ENCODE measurements at regions not wholly inside any gene's neighbourhood (a gene's known extent, or its start where the extent isn't known, plus 50 kb on each side); places are given as distances from the start of the nearest gene placed in this dataset.

GRCh38 chr3:107110596-107111305 is 266.5 kb upstream of the CCDC54 start:
- intact Hi-C loops (cut with DNase I; ENCODE audit: low total_unique reads): no loop called here
- no peaks in the 10 kb centered on the region for H3K4me1 ChIP-seq
- 73 to 81% methylated on average over 3 of the region's 3 CpGs for WGBS, 2 donors (ENCODE audit: low coverage in 1 of 2)
- TF ChIP-seq EP300 (IDR thresholded peaks at IDR 0.05; ENCODE audit: low read depth) (no peak), POLR2A (IDR thresholded peaks at IDR 0.05) (no peak), POLR2AphosphoS5 (IDR thresholded peaks at IDR 0.05) (no peak), CTCF (IDR thresholded peaks at IDR 0.05) (no peak)
- no peak for DNase-seq
- no peaks in the 10 kb centered on the region for H3K9me3 ChIP-seq
- H3K4me3 ChIP-seq: no peak overlapping the region
- H3K36me3 ChIP-seq: no peaks in the 10 kb centered on the region
- H3K27me3 ChIP-seq: no peaks in the 10 kb centered on the region
- H3K27ac ChIP-seq: no peak overlapping the region
- in situ Hi-C loops (cut with MboI; ENCODE audit: low pct_ligation_motif_present in 1 of 4, low pct_unique_long_range_greater_than_20kb in 1 of 4, low sequenced_read_pairs in 3 of 4): no loop called here

DNA sequence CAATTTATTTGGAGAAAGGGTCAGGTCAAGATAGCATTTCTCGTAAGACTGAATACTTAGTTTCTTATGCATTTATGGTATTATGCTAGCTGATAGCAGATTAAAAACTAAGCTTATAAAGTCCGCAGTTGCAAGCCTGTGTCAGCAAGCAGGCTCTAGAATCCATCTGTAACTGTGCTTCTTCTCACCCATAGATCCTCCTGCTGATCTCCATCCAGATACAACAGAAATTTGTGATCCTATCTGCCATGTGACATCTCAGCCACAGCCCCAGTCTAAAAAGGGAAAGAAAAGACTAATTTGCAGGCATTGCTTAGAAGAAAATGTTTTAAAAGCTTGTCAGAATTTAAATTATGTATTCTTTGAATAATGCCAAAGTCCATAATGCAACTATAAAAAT is 265.4 kb upstream of the CCDC54 start:
- H3K9me3 ChIP-seq: no peaks in the 10 kb centered on the region
- H3K36me3 ChIP-seq: no peaks in the 10 kb centered on the region
- H3K4me3 ChIP-seq: no peak overlapping the region
- in situ Hi-C loops (cut with MboI; ENCODE audit: low pct_ligation_motif_present in 1 of 4, low pct_unique_long_range_greater_than_20kb in 1 of 4, low sequenced_read_pairs in 3 of 4) (no loop called here), intact Hi-C loops (cut with DNase I; ENCODE audit: low total_unique reads) (no loop called here)
- no peak overlapping the region for H3K27ac ChIP-seq
- 75 to 77% methylated on average over 2 of the region's 2 CpGs for WGBS, 2 donors (ENCODE audit: low coverage in 1 of 2)
- no peaks in the 10 kb centered on the region for H3K27me3 ChIP-seq
- TF ChIP-seq EP300 (IDR thresholded peaks at IDR 0.05; ENCODE audit: low read depth) (no peak), POLR2A (IDR thresholded peaks at IDR 0.05) (no peak), POLR2AphosphoS5 (IDR thresholded peaks at IDR 0.05) (no peak), CTCF (IDR thresholded peaks at IDR 0.05) (no peak)
- no peaks in the 10 kb centered on the region for H3K4me1 ChIP-seq
- no peak for DNase-seq

- Histone ChIP-seq H3K27me3 (no peaks in the 10 kb centered on the region), H3K36me3 (no peaks in the 10 kb centered on the region), H3K4me3 (no peak overlapping the region), H3K27ac (no peak overlapping the region), H3K9me3 (no peaks in the 10 kb centered on the region), H3K4me1 (no peaks in the 10 kb centered on the region)
- intact Hi-C loops (cut with DNase I; ENCODE audit: low total_unique reads): no loop called here
- TF ChIP-seq CTCF (IDR thresholded peaks at IDR 0.05) (no peak), POLR2AphosphoS5 (IDR thresholded peaks at IDR 0.05) (no peak), POLR2A (IDR thresholded peaks at IDR 0.05) (no peak), EP300 (IDR thresholded peaks at IDR 0.05; ENCODE audit: low read depth) (no peak)
- in situ Hi-C loops (cut with MboI; ENCODE audit: low pct_ligation_motif_present in 1 of 4, low pct_unique_long_range_greater_than_20kb in 1 of 4, low sequenced_read_pairs in 3 of 4): no loop called here
- DNase-seq: no peak
- 89 to 95% methylated on average over 1 of the region's 1 CpG for WGBS, 2 donors (ENCODE audit: low coverage in 1 of 2)
Measured at GRCh38 chr3:107112356-107112755, 264.9 kb upstream of the CCDC54 start.

GRCh38 chr3:107116251-107116650 is 261.0 kb upstream of the CCDC54 start:
- intact Hi-C loops (cut with DNase I; ENCODE audit: low total_unique reads) (no loop called here), in situ Hi-C loops (cut with MboI; ENCODE audit: low pct_ligation_motif_present in 1 of 4, low pct_unique_long_range_greater_than_20kb in 1 of 4, low sequenced_read_pairs in 3 of 4) (no loop called here)
- Histone ChIP-seq H3K4me1 (no peaks in the 10 kb centered on the region), H3K9me3 (no peaks in the 10 kb centered on the region), H3K27ac (no peak overlapping the region), H3K36me3 (no peaks in the 10 kb centered on the region), H3K4me3 (no peak overlapping the region), H3K27me3 (no peaks in the 10 kb centered on the region)
- DNase-seq: no peak
- TF ChIP-seq CTCF (IDR thresholded peaks at IDR 0.05) (no peak), EP300 (IDR thresholded peaks at IDR 0.05; ENCODE audit: low read depth) (no peak), POLR2AphosphoS5 (IDR thresholded peaks at IDR 0.05) (no peak), POLR2A (IDR thresholded peaks at IDR 0.05) (no peak)
- WGBS, 2 donors (ENCODE audit: low coverage in 1 of 2): 87 to 89% methylated on average over 9 to 16 of the region's 17 CpGs

All from transverse colon (tissue), 4 donors.